Mucosa of rectum (tissue), 2 donors: ENCODE measurements at regions not wholly inside any gene's neighbourhood (a gene's known extent, or its start where the extent isn't known, plus 50 kb on each side); places are given as distances from the start of the nearest gene placed in this dataset.
"Not testable (repeated sequence)": the region's sequence is repeated elsewhere in the genome, so short reads cannot be mapped to it uniquely, and the experiment has no call there.

Source experiments
- H3K27ac ChIP-seq, 2 donors: one replicate each; pipeline ENCODE4 v1.7.0; 2013; ENCODE audit warnings: inconsistent platforms in 2 of 2, low read depth in 2 of 2, low read length in 2 of 2
- H3K27me3 ChIP-seq, 2 donors: one replicate each; pipeline ENCODE4 v1.7.0; 2013; ENCODE audit warnings: low read length in 2 of 2; ENCODE audit not compliant: control insufficient read depth in 2 of 2, insufficient read depth in 2 of 2
- H3K36me3 ChIP-seq, 2 donors: one replicate each; pipeline ENCODE4 v1.7.0; 2013; ENCODE audit warnings: low read length in 2 of 2; ENCODE audit not compliant: control insufficient read depth in 2 of 2, insufficient read depth in 2 of 2
- H3K4me1 ChIP-seq, 2 donors: one replicate each; pipeline ENCODE4 v1.7.0; 2013; ENCODE audit warnings: low read length in 2 of 2, mild to moderate bottlenecking in 1 of 2; ENCODE audit not compliant: control insufficient read depth in 2 of 2, insufficient read depth in 2 of 2
- H3K4me3 ChIP-seq, 2 donors: one replicate each; pipeline ENCODE4 v1.7.0; 2013; ENCODE audit warnings: low read length in 2 of 2
- H3K9ac ChIP-seq, 2 donors: one replicate each; pipeline ENCODE4 v1.7.0; 2013; ENCODE audit warnings: low read length in 2 of 2, low read depth in 1 of 2, mild to moderate bottlenecking in 1 of 2
- H3K9me3 ChIP-seq, 2 donors: one replicate each; pipeline ENCODE4 v1.7.0; 2013; ENCODE audit warnings: low read length in 2 of 2; ENCODE audit not compliant: control insufficient read depth in 2 of 2
- donor health status: healthy.
- donor health status: Normal muscosa, but diverticular disease.

GRCh38 chr12:43198608-43199007 lies 353.4 kb downstream of the ADAMTS20 start:
- H3K4me3 ChIP-seq = no peak overlapping the region

GRCh38 chr12:43196268-43196907 lies 355.6 kb downstream of the ADAMTS20 start:
- Histone ChIP-seq H3K36me3 (no peaks in the 10 kb centered on the region), H3K9me3 (no peaks in the 10 kb centered on the region), H3K4me1 (no peaks in the 10 kb centered on the region), H3K27ac (no peak overlapping the region), H3K9ac (no peak overlapping the region), H3K4me3 (no peak overlapping the region), H3K27me3 (no peaks in the 10 kb centered on the region)

More at GRCh38 chr12:43198608-43199007, 353.4 kb downstream of the ADAMTS20 start:
- H3K27ac ChIP-seq = no peak overlapping the region
- H3K36me3 ChIP-seq = no peaks in the 10 kb centered on the region
- H3K4me1 ChIP-seq = no peaks in the 10 kb centered on the region
- no peaks in the 10 kb centered on the region for H3K27me3 ChIP-seq
- H3K9me3 ChIP-seq = no peaks in the 10 kb centered on the region
- no peak overlapping the region for H3K9ac ChIP-seq

GRCh38 chr12:43193096-43193495 lies 358.9 kb downstream of the ADAMTS20 start:
- not testable (repeated sequence) for H3K27me3 ChIP-seq, H3K9me3 ChIP-seq, H3K27ac ChIP-seq, H3K4me1 ChIP-seq, H3K36me3 ChIP-seq, H3K9ac ChIP-seq, H3K4me3 ChIP-seq

GRCh38 chr12:43192442-43192841 lies 359.6 kb downstream of the ADAMTS20 start:
- H3K36me3 ChIP-seq, H3K9ac ChIP-seq, H3K9me3 ChIP-seq: not testable (repeated sequence)

GRCh38 chr12:43180242-43180641 lies 371.8 kb downstream of the ADAMTS20 start:
- Histone ChIP-seq H3K9me3 (no peaks in the 10 kb centered on the region), H3K9ac (no peak overlapping the region), H3K4me1 (no peaks in the 10 kb centered on the region), H3K36me3 (no peaks in the 10 kb centered on the region), H3K27me3 (no peaks in the 10 kb centered on the region), H3K27ac (no peak overlapping the region), H3K4me3 (no peak overlapping the region)

More at GRCh38 chr12:43192442-43192841, 359.6 kb downstream of the ADAMTS20 start:
- not testable (repeated sequence) for H3K4me3 ChIP-seq, H3K27ac ChIP-seq, H3K4me1 ChIP-seq, H3K27me3 ChIP-seq

GRCh38 chr12:43179486-43179885 lies 372.5 kb downstream of the ADAMTS20 start:
- Histone ChIP-seq H3K27me3 (no peaks in the 10 kb centered on the region), H3K9ac (no peak overlapping the region), H3K9me3 (no peaks in the 10 kb centered on the region), H3K36me3 (no peaks in the 10 kb centered on the region), H3K27ac (no peak overlapping the region), H3K4me3 (no peak overlapping the region), H3K4me1 (no peaks in the 10 kb centered on the region)

GRCh38 chr12:43177276-43177675 lies 374.7 kb downstream of the ADAMTS20 start:
- Histone ChIP-seq H3K4me1 (no peaks in the 10 kb centered on the region), H3K9ac (no peak overlapping the region), H3K27me3 (no peaks in the 10 kb centered on the region), H3K36me3 (no peaks in the 10 kb centered on the region), H3K4me3 (no peak overlapping the region), H3K27ac (no peak overlapping the region), H3K9me3 (no peaks in the 10 kb centered on the region)

- H3K4me3 ChIP-seq = no peak overlapping the region
- H3K9me3 ChIP-seq = no peaks in the 10 kb centered on the region
- no peaks in the 10 kb centered on the region for H3K4me1 ChIP-seq
- H3K9ac ChIP-seq = no peak overlapping the region
- no peaks in the 10 kb centered on the region for H3K36me3 ChIP-seq
- H3K27ac ChIP-seq = no peak overlapping the region
- H3K27me3 ChIP-seq = no peaks in the 10 kb centered on the region
Measured at GRCh38 chr12:43169115-43169681, 382.8 kb downstream of the ADAMTS20 start.

- peaks cover 0 to 2% of the 10 kb centered on the region in 2 donors for H3K9me3 ChIP-seq
- no peaks in the 10 kb centered on the region for H3K4me1 ChIP-seq
- H3K27me3 ChIP-seq = no peaks in the 10 kb centered on the region
- no peaks in the 10 kb centered on the region for H3K36me3 ChIP-seq
- H3K9ac ChIP-seq = no peak overlapping the region
- no peak overlapping the region for H3K4me3 ChIP-seq
- H3K27ac ChIP-seq = no peak overlapping the region
Measured at GRCh38 chr12:43167691-43168090, 384.3 kb downstream of the ADAMTS20 start.

GRCh38 chr12:43165351-43165750 lies 386.7 kb downstream of the ADAMTS20 start:
- Histone ChIP-seq H3K4me1 (no peaks in the 10 kb centered on the region), H3K36me3 (no peaks in the 10 kb centered on the region)

More at GRCh38 chr12:43165351-43165750, 386.7 kb downstream of the ADAMTS20 start:
- no peaks in the 10 kb centered on the region for H3K27me3 ChIP-seq
- H3K9ac ChIP-seq = no peak overlapping the region
- no peak overlapping the region for H3K4me3 ChIP-seq
- H3K9me3 ChIP-seq = peaks cover 0 to 2% of the 10 kb centered on the region in 2 donors
- no peak overlapping the region for H3K27ac ChIP-seq
